H1 (cell line): ENCODE measurements at regions not wholly inside any gene's neighbourhood (a gene's known extent, or its start where the extent isn't known, plus 50 kb on each side); places are given as distances from the start of the nearest gene placed in this dataset.

Experiments
- BRCA1 ChIP-seq: IDR thresholded peaks from 2 replicates; pipeline ENCODE4 v1.6.1; 2012; ENCODE audit warnings: low read depth, low read length, improper control_type of control experiment
- HDAC2 ChIP-seq, 2 experiments: fragments of 300-600 bp in 1 of 2; sonication (generic) in 1 of 2; IDR thresholded peaks; 2 replicates each; pipeline ENCODE4 v1.6.1; 2011 to 2012; ENCODE audit warnings: low read depth in 2 of 2, low read length in 2 of 2, mild to moderate bottlenecking in 2 of 2, moderate library complexity in 2 of 2, borderline replicate concordance in 1 of 2, inconsistent platforms in 1 of 2
- RFX5 ChIP-seq: IDR thresholded peaks from 2 replicates; pipeline ENCODE4 v1.6.1; 2011; ENCODE audit warnings: low read depth, low read length, improper control_type of control experiment, borderline replicate concordance
- SP2 ChIP-seq: IDR thresholded peaks from 2 replicates; pipeline ENCODE4 v1.6.1; 2012; ENCODE audit warnings: mild to moderate bottlenecking, low read length, inconsistent platforms
- TBP ChIP-seq: IDR thresholded peaks from 2 replicates; pipeline ENCODE4 v1.6.1; 2011; ENCODE audit warnings: low read depth, low read length, improper control_type of control experiment

- no peak for TF ChIP-seq TBP
- no peak for TF ChIP-seq BRCA1
- TF ChIP-seq RFX5: no peak
- TF ChIP-seq HDAC2 (IDR thresholded peaks at IDR 0.05; ENCODE audit: borderline replicate concordance in 1 of 2, low read depth in 2 of 2, low read length in 2 of 2): no peak
- no peak for TF ChIP-seq SP2
These were observed 536.8 kb upstream of the ATP2B1 start (continued) for GRCh38 chr12:90245391-90245790.
